ENCODE measurements at regions not wholly inside any gene's neighbourhood (a gene's known extent, or its start where the extent isn't known, plus 50 kb on each side); places are given as distances from the start of the nearest gene placed in this dataset.

GRCh38 chr13:104715111-104715510, 1648.9 kb upstream of the SLC10A2 start:
- TF ChIP-seq, protein P1, sequence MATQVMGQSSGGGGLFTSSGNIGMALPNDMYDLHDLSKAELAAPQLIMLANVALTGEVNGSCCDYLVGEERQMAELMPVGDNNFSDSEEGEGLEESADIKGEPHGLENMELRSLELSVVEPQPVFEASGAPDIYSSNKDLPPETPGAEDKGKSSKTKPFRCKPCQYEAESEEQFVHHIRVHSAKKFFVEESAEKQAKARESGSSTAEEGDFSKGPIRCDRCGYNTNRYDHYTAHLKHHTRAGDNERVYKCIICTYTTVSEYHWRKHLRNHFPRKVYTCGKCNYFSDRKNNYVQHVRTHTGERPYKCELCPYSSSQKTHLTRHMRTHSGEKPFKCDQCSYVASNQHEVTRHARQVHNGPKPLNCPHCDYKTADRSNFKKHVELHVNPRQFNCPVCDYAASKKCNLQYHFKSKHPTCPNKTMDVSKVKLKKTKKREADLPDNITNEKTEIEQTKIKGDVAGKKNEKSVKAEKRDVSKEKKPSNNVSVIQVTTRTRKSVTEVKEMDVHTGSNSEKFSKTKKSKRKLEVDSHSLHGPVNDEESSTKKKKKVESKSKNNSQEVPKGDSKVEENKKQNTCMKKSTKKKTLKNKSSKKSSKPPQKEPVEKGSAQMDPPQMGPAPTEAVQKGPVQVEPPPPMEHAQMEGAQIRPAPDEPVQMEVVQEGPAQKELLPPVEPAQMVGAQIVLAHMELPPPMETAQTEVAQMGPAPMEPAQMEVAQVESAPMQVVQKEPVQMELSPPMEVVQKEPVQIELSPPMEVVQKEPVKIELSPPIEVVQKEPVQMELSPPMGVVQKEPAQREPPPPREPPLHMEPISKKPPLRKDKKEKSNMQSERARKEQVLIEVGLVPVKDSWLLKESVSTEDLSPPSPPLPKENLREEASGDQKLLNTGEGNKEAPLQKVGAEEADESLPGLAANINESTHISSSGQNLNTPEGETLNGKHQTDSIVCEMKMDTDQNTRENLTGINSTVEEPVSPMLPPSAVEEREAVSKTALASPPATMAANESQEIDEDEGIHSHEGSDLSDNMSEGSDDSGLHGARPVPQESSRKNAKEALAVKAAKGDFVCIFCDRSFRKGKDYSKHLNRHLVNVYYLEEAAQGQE (IDR thresholded peaks at IDR 0.05; ENCODE audit: low read depth): no peak
- TF ChIP-seq TAF1 (IDR thresholded peaks at IDR 0.05; ENCODE audit: low read depth) (no peak), TCF12 (IDR thresholded peaks at IDR 0.05; ENCODE audit: low read depth) (no peak), EP300 (IDR thresholded peaks at IDR 0.05; ENCODE audit: borderline replicate concordance) (no peak), YY1 (IDR thresholded peaks at IDR 0.05; ENCODE audit: low read depth) (no peak), MAX (IDR thresholded peaks at IDR 0.05) (no peak), RAD21 (IDR thresholded peaks at IDR 0.05; ENCODE audit: low read depth) (no peak)
